Activated T-cell treated with anti-CD3 and anti-CD28 coated beads, Interleukin-2, amount 50 U/mL, for 72 hours (primary cell): ENCODE measurements at regions not wholly inside any gene's neighbourhood (a gene's known extent, or its start where the extent isn't known, plus 50 kb on each side); places are given as distances from the start of the nearest gene placed in this dataset.
"Not testable (repeated sequence)": the region's sequence is repeated elsewhere in the genome, so short reads cannot be mapped to it uniquely, and the experiment has no call there.

ENCODE experiments used
- ATAC-seq, 2 donors: fragments of 150-1000 bp; cut with Tn5 transposase; replicated peaks in 1 of 2; 2 replicates each; pipeline ENCODE4 v1.10.0; 2021; ENCODE audit warnings: moderate library complexity in 2 of 2, mild to moderate bottlenecking in 1 of 2
- DNase-seq, 2 donors: peaks; one replicate each; pipeline ENCODE4 v3.0.0; 2021 to 2022; ENCODE audit warnings: mixed read lengths in 1 of 2
- H3K27ac Mint-ChIP-seq: one replicate; pipeline ENCODE4 v1.8.0; 2022; ENCODE audit warnings: mild to moderate bottlenecking, moderate library complexity, mixed read lengths
- H3K27me3 Mint-ChIP-seq: one replicate; pipeline ENCODE4 v1.8.0; 2022; ENCODE audit warnings: low read depth, mixed read lengths
- H3K36me3 Mint-ChIP-seq, 2 donors: one replicate each; pipeline ENCODE4 v1.8.0; 2022; ENCODE audit warnings: mixed read lengths in 2 of 2, mild to moderate bottlenecking in 1 of 2; ENCODE audit not compliant: insufficient read depth in 2 of 2
- H3K4me1 Mint-ChIP-seq: one replicate; pipeline ENCODE4 v1.8.0; 2022; ENCODE audit warnings: low read depth, mixed read lengths
- H3K4me3 Mint-ChIP-seq, 2 donors: one replicate each; pipeline ENCODE4 v1.8.0; 2022; ENCODE audit warnings: mild to moderate bottlenecking in 2 of 2, mixed read lengths in 2 of 2, moderate library complexity in 2 of 2
- H3K9me3 Mint-ChIP-seq, 2 donors: one replicate each; pipeline ENCODE4 v1.8.0; 2022; ENCODE audit warnings: mixed read lengths in 2 of 2

- H3K27ac Mint-ChIP-seq, DNase-seq, H3K36me3 Mint-ChIP-seq, H3K9me3 Mint-ChIP-seq, ATAC-seq, H3K4me1 Mint-ChIP-seq, H3K4me3 Mint-ChIP-seq, H3K27me3 Mint-ChIP-seq: not testable (repeated sequence)
Observed at GRCh38 chr10:46645110-46645509, 66.2 kb downstream of the SYT15 start.

DNA sequence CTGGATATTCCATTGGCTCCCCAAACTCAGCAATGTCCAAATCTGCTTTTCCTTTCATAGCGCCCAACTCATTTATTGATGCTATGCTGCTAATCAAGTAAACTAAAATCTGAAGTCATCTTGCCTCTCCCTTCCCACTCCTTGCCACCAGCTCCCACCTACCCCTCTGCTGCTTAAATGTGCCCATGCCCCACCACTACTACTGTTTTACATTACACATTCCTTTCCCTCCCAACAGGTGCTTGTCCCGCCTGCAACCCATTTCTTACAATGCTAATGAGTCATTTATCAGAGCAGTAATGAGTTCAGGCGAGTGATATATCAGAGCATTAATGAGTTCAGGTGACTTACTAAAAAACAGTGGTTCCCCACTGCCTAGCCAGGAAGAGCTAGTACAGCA lies 67.2 kb downstream of the SYT15 start:
- ATAC-seq, DNase-seq, H3K9me3 Mint-ChIP-seq, H3K4me1 Mint-ChIP-seq, H3K4me3 Mint-ChIP-seq, H3K27ac Mint-ChIP-seq, H3K27me3 Mint-ChIP-seq, H3K36me3 Mint-ChIP-seq: not testable (repeated sequence)

- not testable (repeated sequence) for H3K27me3 Mint-ChIP-seq, H3K9me3 Mint-ChIP-seq, H3K4me3 Mint-ChIP-seq, DNase-seq, H3K27ac Mint-ChIP-seq, H3K36me3 Mint-ChIP-seq, H3K4me1 Mint-ChIP-seq, ATAC-seq
Observed at GRCh38 chr10:46650967-46651366, 72.0 kb downstream of the SYT15 start.

DNA sequence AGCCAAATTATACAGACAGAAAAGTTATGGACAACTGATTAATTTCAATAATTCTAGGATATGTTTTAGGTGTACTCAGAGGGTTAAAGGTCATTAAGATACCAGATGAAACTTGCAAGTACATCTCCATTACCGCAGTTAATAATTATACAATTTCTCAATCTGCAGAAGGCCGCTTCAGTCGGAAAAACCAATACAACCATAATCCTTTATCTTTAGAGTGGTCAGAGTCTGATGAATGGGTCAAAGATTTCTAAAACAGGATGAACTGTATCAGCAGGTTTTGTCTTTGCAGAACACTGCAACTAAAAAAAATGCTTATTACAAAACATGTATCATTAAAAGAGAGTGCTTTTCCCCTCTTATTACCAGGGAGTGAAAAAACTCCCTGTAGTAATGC lies 78.5 kb downstream of the SYT15 start:
- not testable (repeated sequence) for H3K27ac Mint-ChIP-seq, H3K4me1 Mint-ChIP-seq, H3K36me3 Mint-ChIP-seq, H3K27me3 Mint-ChIP-seq, ATAC-seq, H3K9me3 Mint-ChIP-seq, DNase-seq, H3K4me3 Mint-ChIP-seq

GRCh38 chr10:46660027-46660834 lies 81.3 kb downstream of the SYT15 start:
- not testable (repeated sequence) for H3K9me3 Mint-ChIP-seq, H3K36me3 Mint-ChIP-seq, H3K4me3 Mint-ChIP-seq, H3K27ac Mint-ChIP-seq, H3K4me1 Mint-ChIP-seq, ATAC-seq, H3K27me3 Mint-ChIP-seq, DNase-seq

DNA sequence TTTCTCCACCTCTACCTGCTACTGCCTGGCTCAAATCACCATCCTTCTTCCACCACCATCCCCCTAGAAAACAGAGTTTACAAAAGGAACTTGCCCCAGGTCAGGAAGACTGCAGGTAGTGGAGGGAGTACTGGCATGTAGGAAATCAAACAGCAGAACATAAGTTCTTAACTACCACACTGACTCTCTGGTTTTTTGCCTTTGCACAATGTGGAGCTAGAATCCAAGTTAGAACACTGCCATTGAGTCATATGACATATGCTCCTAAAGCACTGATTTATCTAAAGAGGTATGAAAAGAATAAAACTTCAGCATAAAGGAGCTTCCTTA lies 81.9 kb downstream of the SYT15 start:
- H3K27me3 Mint-ChIP-seq, ATAC-seq, H3K36me3 Mint-ChIP-seq, H3K9me3 Mint-ChIP-seq, H3K4me1 Mint-ChIP-seq, H3K27ac Mint-ChIP-seq, DNase-seq, H3K4me3 Mint-ChIP-seq: not testable (repeated sequence)

DNA sequence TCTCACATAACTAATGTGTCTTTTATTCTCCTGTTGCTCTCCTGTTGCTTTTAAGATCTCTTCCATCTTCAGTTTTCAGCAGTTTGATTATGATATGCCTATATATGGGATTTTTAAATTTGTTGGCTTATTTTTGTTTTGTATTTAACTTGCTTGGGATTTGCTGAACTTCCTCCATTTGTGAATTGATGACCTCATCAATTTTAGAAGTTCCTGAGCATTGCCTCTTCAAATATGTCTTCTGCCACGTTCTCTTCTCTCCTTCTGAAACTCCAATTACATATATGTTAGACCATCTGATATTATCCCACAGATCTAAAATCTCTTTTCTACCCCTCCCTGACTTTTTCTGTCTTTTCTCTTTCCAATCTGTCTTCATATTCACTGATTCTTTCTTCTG lies 86.6 kb downstream of the SYT15 start:
- not testable (repeated sequence) for H3K27ac Mint-ChIP-seq, H3K4me3 Mint-ChIP-seq, DNase-seq, H3K27me3 Mint-ChIP-seq, H3K36me3 Mint-ChIP-seq, H3K4me1 Mint-ChIP-seq, H3K9me3 Mint-ChIP-seq, ATAC-seq

DNA sequence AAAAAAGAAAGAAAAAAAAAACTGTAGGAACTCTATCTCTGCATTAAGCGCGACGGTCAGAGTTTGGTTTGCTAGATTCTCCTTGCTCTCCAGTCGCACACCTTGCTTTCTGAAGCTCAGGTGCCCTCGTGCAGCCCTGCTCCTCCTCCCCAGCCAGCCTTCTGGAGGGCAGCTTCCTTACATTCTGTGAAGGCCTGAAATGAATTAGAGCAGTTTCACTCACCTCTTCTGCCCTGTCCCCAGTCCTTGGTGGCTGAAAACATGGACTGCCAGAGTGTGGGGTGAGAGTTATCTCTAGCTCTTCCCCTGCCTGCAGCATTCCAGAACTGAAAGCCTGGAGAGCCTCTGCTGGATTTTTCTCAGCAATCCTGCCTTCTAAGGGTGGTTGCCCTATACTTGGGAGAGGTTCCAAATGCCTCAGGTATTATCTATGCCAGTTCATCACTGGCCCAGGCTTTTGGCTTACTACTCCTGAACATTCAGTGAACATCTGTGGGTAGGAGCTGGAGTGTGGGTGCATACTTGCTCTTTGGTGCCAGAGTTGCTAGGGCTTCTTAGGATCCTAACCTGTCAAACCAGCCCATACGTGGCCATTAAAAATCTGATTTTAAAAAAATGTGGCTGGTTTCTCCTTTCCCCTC lies 89.5 kb downstream of the SYT15 start:
- not testable (repeated sequence) for H3K36me3 Mint-ChIP-seq, H3K27me3 Mint-ChIP-seq, ATAC-seq, H3K27ac Mint-ChIP-seq, H3K4me1 Mint-ChIP-seq, H3K9me3 Mint-ChIP-seq, DNase-seq, H3K4me3 Mint-ChIP-seq

DNA sequence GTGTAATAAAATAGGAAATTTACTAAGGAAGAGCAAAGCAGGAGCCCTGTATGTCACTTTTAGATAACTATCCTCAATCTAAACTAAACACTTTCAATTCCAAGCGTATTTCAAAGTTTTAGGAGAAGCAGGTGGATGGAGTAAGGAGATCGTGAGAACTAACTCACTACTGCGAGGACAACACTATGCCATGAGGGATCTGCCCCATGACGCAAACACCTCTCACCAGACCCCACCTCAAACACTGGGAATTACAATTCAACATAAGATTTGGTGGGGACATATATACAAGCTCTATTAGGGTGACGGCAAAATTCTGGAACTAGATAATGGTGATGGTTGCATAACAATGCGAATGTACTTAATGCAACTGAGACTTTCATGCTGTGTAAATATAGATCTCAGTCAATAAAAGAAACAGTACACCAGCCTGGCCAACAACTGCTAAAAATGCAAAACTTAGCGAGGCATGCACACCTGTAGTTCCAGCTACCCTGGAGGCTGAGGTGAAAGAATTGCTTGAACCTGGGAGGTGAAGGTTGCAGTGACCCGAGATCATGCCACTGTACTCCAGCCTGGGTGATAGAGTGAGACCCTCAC lies 99.0 kb downstream of the SYT15 start:
- H3K4me1 Mint-ChIP-seq, H3K36me3 Mint-ChIP-seq, H3K27ac Mint-ChIP-seq, DNase-seq, ATAC-seq, H3K27me3 Mint-ChIP-seq, H3K4me3 Mint-ChIP-seq, H3K9me3 Mint-ChIP-seq: not testable (repeated sequence)

DNA sequence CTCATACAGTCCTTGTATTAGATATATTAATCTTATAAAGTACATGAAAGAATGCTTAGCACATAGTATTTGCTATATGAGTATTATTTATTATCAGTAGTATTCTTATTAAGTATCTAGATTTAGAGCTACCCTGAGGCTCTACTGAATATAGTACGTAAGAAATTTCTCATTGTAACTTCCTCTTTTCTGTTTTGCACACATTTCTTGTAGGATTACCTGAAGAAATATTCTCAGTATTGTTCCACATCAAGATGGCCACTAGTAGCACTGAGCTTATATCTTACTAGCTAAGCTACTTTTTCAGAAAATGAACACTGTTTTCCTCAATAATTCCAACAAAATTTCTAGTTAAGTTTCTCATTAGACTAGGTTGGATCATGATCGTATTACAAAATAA lies 112.5 kb downstream of the SYT15 start:
- ATAC-seq, H3K9me3 Mint-ChIP-seq, H3K36me3 Mint-ChIP-seq: not testable (repeated sequence)

GRCh38 chr10:46693218-46693617 lies 114.3 kb downstream of the SYT15 start:
- H3K4me1 Mint-ChIP-seq, DNase-seq, H3K27ac Mint-ChIP-seq, H3K9me3 Mint-ChIP-seq, H3K4me3 Mint-ChIP-seq, H3K27me3 Mint-ChIP-seq, ATAC-seq, H3K36me3 Mint-ChIP-seq: not testable (repeated sequence)

More for the DNA sequence above, 112.5 kb downstream of the SYT15 start:
- not testable (repeated sequence) for DNase-seq, H3K4me3 Mint-ChIP-seq, H3K27me3 Mint-ChIP-seq, H3K4me1 Mint-ChIP-seq, H3K27ac Mint-ChIP-seq

DNA sequence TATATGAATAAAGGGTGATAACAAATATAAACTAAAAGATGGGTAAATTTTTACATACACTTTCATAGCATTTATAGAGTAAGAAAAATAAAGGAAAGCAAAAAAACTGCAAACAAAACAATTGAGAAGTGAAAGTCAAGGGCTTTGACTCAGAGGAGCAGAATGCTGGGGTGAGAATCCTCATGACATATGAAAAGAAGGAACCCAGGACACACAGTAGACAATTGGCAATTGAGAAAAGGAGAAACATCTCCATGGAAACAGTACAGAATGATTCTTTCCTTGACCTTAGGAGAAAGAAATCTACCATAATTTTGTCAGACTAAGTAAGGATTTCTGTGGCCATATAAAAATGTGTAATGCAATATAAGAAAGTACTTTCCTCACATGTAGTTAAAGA lies 138.3 kb downstream of the SYT15 start:
- not testable (repeated sequence) for H3K27ac Mint-ChIP-seq, H3K4me1 Mint-ChIP-seq, H3K9me3 Mint-ChIP-seq, ATAC-seq, DNase-seq, H3K27me3 Mint-ChIP-seq, H3K36me3 Mint-ChIP-seq, H3K4me3 Mint-ChIP-seq

DNA sequence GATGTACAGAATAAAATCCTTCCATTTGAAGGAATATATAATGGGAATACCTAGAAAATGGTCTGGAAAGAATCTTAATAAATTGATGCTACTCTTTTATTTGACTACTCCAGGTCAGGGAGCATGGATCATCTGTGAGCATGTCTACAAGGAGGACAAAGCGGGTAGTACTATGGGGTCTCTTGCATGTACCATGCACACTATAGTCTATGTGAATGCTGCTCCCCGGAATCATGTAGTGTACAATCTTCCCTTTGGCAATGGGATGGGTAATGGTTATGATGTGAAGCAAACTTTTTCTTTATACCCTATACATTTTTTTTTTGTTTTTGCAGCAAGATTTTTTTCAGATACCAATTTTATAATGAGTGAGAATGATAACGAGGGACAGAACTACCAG lies 139.1 kb downstream of the SYT15 start:
- ATAC-seq, H3K27ac Mint-ChIP-seq: not testable (repeated sequence)

DNA sequence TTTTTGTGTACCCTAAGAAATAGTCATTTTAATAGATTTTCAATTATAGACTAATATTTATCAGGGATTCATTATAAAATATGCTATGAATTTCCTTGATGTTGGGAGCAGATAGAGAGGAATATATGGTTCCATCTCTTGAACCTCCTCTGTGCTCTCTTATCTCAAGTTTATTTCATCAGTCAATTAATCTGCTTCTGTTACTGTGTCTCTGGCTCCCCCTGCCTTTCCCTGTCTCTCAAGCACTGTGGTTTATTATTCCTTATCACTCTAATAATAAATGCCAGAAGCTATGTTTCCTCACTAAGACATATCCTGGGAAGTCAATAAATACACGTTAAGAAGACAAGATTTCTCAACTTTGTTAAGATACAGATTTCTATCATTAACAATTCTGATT lies 141.5 kb downstream of the SYT15 start:
- H3K4me3 Mint-ChIP-seq, H3K36me3 Mint-ChIP-seq, DNase-seq, H3K4me1 Mint-ChIP-seq, H3K9me3 Mint-ChIP-seq, H3K27ac Mint-ChIP-seq, ATAC-seq: not testable (repeated sequence)
- H3K27me3 Mint-ChIP-seq: peaks cover 15% of the 10 kb centered on the region

More for the DNA sequence above, 139.1 kb downstream of the SYT15 start:
- H3K4me1 Mint-ChIP-seq, H3K27me3 Mint-ChIP-seq, DNase-seq, H3K9me3 Mint-ChIP-seq, H3K4me3 Mint-ChIP-seq, H3K36me3 Mint-ChIP-seq: not testable (repeated sequence)
